C4-2B (cell line): ENCODE measurements at regions not wholly inside any gene's neighbourhood (a gene's known extent, or its start where the extent isn't known, plus 50 kb on each side); places are given as distances from the start of the nearest gene placed in this dataset.

Source experiments
- CTCF ChIP-seq: fragments of 450-650 bp; conservative IDR thresholded peaks from 2 replicates; pipeline ENCODE4 v1.5.1; 2017; ENCODE audit warnings: mild to moderate bottlenecking
- ZFX ChIP-seq: fragments of 450-650 bp; IDR thresholded peaks from 2 replicates; pipeline ENCODE4 v1.6.1; 2017

DNA sequence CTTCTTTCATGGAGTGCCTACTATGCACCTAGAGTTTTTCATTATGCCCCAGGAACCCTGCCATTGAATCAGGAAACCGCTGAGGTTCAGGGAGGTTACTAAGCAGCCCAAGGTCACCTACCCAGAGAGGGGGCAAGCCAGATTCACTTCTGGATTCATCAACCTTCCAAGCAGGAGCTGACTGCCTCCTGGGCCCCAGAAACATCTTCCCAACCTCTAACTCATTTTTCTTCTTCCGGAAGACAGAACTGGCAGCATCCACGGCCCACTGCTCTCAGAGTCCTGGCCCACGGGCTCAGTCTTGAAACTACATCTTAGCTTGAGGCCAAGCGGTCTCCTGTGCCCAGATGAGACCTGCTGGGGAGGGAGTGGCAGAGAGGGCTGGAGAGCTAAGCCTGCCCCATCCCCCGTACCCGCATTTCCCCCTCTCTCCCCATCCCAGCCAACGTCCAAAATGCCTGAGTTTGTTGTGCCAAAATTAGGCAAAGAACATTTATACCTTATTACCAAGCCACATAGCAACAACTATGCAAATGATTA is 281.0 kb downstream of the CDC5L start:
- TF ChIP-seq CTCF (peak; percentile 26; the same call in 1 of the 2 replicates), ZFX (no peak)
